HepG2 (cell line): ENCODE measurements at regions not wholly inside any gene's neighbourhood (a gene's known extent, or its start where the extent isn't known, plus 50 kb on each side); places are given as distances from the start of the nearest gene placed in this dataset.

ENCODE experiments used
- HDAC6 ChIP-seq: fragments of 200-600 bp; sonication (generic); IDR thresholded peaks from 2 replicates; pipeline ENCODE4 v1.7.0; 2017; ENCODE audit warnings: mild to moderate bottlenecking, antibody characterized with exemption, low read length, low read depth
- MAFG ChIP-seq: sonication (generic); formaldehyde crosslinking; IDR thresholded peaks from 2 replicates; pipeline ENCODE4 v1.5.1; 2020; ENCODE audit warnings: mild to moderate bottlenecking, missing genetic modification reagents
- MAZ ChIP-seq, 2 experiments: sonication (generic) in 1 of 2; formaldehyde crosslinking in 1 of 2; IDR thresholded peaks; 2 replicates each; pipeline versions ENCODE4 v1.5.0 to v1.6.1; 2012 to 2020; ENCODE audit warnings: low read depth in 2 of 2, mild to moderate bottlenecking in 2 of 2, borderline replicate concordance in 1 of 2, improper control_type of control experiment in 1 of 2, low read length in 1 of 2, missing genetic modification reagents in 1 of 2, moderate library complexity in 1 of 2
- NKX3-1 ChIP-seq: sonication (generic); formaldehyde crosslinking; IDR thresholded peaks from 2 replicates; pipeline ENCODE4 v1.5.0; 2020; ENCODE audit warnings: missing genetic modification reagents
- PBX3 ChIP-seq: sonication (generic); formaldehyde crosslinking; IDR thresholded peaks from 2 replicates; pipeline ENCODE4 v1.8.1; 2023; ENCODE audit warnings: missing genetic modification reagents, inconsistent platforms, borderline replicate concordance
- POLR2AphosphoS5 ChIP-seq: IDR thresholded peaks from 2 replicates; pipeline ENCODE4 v1.6.1; 2012; ENCODE audit warnings: low read depth, low read length
- ZNF121 ChIP-seq: sonication (generic); formaldehyde crosslinking; IDR thresholded peaks from 2 replicates; pipeline ENCODE4 v1.5.0; 2020; ENCODE audit warnings: mild to moderate bottlenecking, missing genetic modification reagents

- TF ChIP-seq POLR2AphosphoS5, result no peak
- no peak for TF ChIP-seq HDAC6
- no peak for TF ChIP-seq ZNF121
- TF ChIP-seq PBX3, result no peak
- TF ChIP-seq MAZ (IDR thresholded peaks at IDR 0.05; ENCODE audit: borderline replicate concordance, low read depth, low read length), result no peak
- TF ChIP-seq MAZ (CRISPR knock-in tag; IDR thresholded peaks at IDR 0.05; ENCODE audit: low read depth), result no peak
- no peak for TF ChIP-seq MAFG (CRISPR knock-in tag)
- no peak for TF ChIP-seq NKX3-1 (CRISPR knock-in tag)
These were observed 373.8 kb upstream of the ROBO1 start for GRCh38 chr3:80141557-80141956.
